NCI-H69 (cell line): ENCODE measurements at regions not wholly inside any gene's neighbourhood (a gene's known extent, or its start where the extent isn't known, plus 50 kb on each side); places are given as distances from the start of the nearest gene placed in this dataset.

Experiments used
- DNase-seq: peaks from one replicate; lab custom pipeline; 2025; lab: John Stamatoyannopoulos, UW

- DNase-seq, result no peak
Measured at GRCh38 chr10:43731486-43731885, 82.8 kb upstream of the ZNF32 start.

- no peak for DNase-seq
Measured at GRCh38 chr10:43728425-43728824, 79.7 kb upstream of the ZNF32 start.

GRCh38 chr10:43727935-43728334 is 79.3 kb upstream of the ZNF32 start:
- no peak for DNase-seq

DNA sequence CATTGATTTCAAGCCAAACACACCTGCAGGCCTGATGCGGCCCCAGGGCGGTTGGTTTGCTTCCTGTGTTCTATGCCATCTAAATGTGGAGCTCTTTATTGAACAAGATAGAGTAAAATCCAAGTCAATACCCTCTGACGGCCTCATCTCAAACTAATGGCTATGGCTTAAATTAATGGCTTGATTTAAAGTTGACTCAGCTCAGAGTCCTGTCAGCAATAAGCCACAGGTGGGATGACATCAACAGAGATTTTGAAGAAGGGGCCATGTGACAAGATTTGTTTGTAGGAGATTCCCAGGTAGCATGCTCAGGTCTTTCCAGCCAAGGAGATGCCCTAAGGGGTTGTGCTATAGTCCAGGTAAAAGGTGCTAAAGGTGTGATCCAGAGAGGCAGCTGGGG is 66.7 kb upstream of the ZNF32 start:
- no peak for DNase-seq

DNA sequence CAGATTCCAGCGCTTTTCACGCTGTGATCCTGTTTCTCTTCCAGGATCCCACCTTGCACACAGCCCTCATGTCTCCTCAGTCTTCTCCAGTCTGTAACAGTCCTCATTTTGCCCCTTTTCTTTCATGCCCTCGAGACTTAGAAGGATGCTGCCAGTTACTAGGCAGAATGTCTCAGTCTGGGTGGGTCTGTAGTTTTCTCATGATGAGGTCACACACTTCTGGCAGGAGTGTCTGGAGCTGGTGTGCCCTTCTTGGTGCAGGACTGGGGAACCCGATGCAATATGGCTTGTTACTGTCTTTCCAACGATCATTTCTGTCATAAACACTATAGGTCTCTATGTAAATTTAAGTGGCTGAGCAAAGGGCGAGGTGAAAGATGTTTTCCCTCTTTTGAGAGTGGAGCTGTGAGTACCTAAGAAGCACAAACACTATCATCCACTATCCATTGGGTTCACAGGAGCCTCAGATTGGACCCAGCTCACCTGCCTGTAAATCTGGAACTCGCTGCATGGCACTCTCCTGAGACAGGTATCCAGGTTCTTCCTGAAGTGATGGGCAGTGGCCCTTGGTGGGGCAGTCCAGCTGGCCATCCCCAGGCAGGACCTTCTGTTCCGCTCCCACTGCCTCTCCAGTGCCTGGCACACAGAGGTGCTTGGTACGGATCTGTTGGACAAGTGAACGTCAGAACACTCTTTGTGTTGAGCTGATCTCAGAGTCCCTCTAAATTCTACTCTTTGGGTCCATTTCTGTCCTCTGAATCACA is 64.3 kb upstream of the ZNF32 start:
- DNase-seq, result no peak

- DNase-seq, result no peak
Measured at GRCh38 chr10:43710772-43711471, 62.2 kb upstream of the ZNF32 start.

DNA sequence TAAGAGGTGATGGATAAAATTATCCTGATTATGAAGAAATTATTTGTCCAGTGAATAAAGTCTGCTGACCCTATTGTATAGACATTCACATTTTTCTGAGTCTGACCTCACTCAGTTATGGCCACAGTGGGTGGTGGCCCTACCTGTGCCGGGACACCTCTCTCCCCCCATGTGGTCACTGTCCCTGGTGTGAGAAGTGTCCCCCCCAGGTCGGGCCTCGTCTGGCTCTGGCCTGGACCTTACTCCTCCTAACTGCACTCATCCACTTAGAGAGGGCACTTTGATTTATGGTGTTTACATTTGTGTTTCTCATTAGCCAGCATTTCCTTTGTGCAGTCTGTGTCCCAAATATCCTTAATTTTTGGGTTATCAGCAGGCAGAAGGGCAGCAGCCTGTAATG is 59.6 kb upstream of the ZNF32 start:
- no peak for DNase-seq

- DNase-seq, result no peak
Measured at GRCh38 chr10:43707770-43708169, 59.1 kb upstream of the ZNF32 start.

DNA sequence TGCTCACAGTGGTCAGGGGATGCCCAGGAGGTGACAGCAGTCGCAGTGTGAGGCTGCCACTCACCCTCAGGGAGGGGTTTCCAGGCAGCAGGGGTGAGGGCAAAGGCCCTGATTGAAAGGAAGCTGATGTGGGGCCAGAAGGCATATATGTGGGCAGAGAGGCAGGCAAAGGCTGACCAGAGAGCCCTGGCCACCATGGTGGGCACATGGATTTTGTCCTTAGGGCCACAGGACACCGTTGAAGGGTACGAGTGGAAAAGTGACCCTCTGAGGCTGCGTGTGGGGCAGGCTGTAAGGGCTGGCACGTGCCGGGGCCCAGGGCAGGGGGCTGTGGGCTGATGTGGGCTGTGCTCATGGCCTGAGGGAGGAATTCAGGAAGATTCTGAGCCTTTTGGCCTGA is 57.5 kb upstream of the ZNF32 start:
- no peak for DNase-seq

GRCh38 chr10:43703286-43703685 is 54.6 kb upstream of the ZNF32 start:
- no peak for DNase-seq

DNA sequence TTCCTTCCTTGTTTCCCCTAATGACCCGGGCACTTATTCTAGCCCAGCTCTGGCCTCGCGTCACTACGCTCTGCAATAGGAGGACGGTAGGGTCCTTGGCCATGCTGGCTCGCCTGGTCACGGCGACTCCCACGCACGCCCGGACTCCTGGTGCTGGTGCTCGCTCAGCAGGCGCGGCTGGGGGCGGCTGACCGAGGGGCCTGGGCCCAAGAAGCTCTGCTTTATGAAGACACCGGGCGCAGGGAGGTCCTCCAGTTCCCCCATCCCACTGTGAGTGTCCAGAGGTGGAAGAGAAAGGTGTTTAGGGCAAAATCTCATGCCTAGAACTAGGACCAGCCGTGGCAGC is 54.2 kb upstream of the ZNF32 start:
- no peak for DNase-seq

DNA sequence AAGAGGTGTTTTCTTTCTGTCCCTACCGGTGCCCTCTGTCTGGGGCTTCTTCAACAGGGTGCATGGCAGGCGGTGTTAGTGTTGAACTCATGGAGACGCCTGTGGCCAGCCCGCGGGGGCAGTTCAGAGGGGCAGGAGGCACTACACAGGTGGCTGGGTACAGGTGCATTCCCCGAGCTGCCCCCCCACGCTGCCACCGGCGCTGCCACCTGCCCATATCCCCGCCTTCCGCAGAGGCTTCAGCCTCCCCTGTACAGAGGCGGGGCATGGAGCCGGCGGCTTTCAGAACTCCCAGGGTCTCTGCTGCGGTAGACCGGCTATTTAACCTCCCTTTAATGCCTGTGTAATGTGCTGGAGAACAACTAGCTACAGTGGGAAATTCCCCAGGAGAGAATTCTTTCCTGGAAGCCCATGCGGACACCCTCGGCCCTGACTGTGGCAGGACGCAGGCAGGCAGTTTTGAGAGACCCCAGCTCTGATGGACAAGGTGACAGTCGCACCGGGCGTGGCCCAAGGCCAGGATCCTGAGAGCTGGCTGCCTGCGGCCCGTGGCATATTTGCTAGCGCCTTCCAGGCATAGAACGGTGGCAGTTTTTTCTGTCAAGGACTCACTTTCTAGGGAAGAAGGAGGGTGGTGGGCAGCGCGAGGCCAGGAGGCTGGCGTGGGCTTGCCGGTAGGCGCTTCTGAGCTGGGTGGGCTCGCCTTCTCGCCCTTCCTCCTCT is 53.7 kb upstream of the ZNF32 start:
- no peak for DNase-seq

GRCh38 chr10:43701295-43701694 is 52.6 kb upstream of the ZNF32 start:
- no peak for DNase-seq

- DNase-seq, result no peak
Measured at GRCh38 chr10:43700306-43700705, 51.6 kb upstream of the ZNF32 start.

- DNase-seq, result no peak
Measured at GRCh38 chr10:43699516-43699915, 50.8 kb upstream of the ZNF32 start.
